IPS-18a (cell line): ENCODE measurements at regions not wholly inside any gene's neighbourhood (a gene's known extent, or its start where the extent isn't known, plus 50 kb on each side); places are given as distances from the start of the nearest gene placed in this dataset.

Experiments
- H3K27ac ChIP-seq: one replicate; pipeline ENCODE4 v1.5.1; 2013; ENCODE audit warnings: low read length
- H3K27me3 ChIP-seq: one replicate; pipeline ENCODE4 v1.6.1; 2013; ENCODE audit warnings: mild to moderate bottlenecking, low read length; ENCODE audit not compliant: control insufficient read depth, insufficient read depth
- H3K36me3 ChIP-seq: one replicate; pipeline ENCODE4 v1.6.1; 2013; ENCODE audit warnings: low read depth, low read length; ENCODE audit not compliant: control insufficient read depth
- H3K4me1 ChIP-seq: one replicate; pipeline ENCODE4 v1.6.1; 2013; ENCODE audit warnings: low read depth, low read length; ENCODE audit not compliant: control insufficient read depth
- H3K4me3 ChIP-seq: one replicate; pipeline ENCODE4 v1.5.1; 2013; ENCODE audit warnings: low read length
- H3K9ac ChIP-seq: one replicate; pipeline ENCODE4 v1.6.1; 2013; ENCODE audit warnings: mild to moderate bottlenecking, low read length, moderate library complexity
- H3K9me3 ChIP-seq: one replicate; pipeline ENCODE4 v1.6.1; 2013; ENCODE audit warnings: low read depth, low read length; ENCODE audit not compliant: control insufficient read depth

- no peaks in the 10 kb centered on the region for H3K27me3 ChIP-seq
- H3K4me3 ChIP-seq: no peak overlapping the region
- no peaks in the 10 kb centered on the region for H3K9me3 ChIP-seq
- H3K36me3 ChIP-seq: no peaks in the 10 kb centered on the region
- no peak overlapping the region for H3K9ac ChIP-seq
- peaks cover 15% of the 10 kb centered on the region for H3K4me1 ChIP-seq
- H3K27ac ChIP-seq: no peak overlapping the region
Observed at GRCh38 chr18:78771496-78772359, 207.9 kb upstream of the SALL3 start.

GRCh38 chr18:78772360-78773302 is 207.0 kb upstream of the SALL3 start:
- Histone ChIP-seq H3K9ac (no peak overlapping the region), H3K9me3 (no peaks in the 10 kb centered on the region), H3K4me1 (peaks cover 15% of the 10 kb centered on the region), H3K27me3 (no peaks in the 10 kb centered on the region), H3K36me3 (no peaks in the 10 kb centered on the region), H3K4me3 (no peak overlapping the region), H3K27ac (no peak overlapping the region)

DNA sequence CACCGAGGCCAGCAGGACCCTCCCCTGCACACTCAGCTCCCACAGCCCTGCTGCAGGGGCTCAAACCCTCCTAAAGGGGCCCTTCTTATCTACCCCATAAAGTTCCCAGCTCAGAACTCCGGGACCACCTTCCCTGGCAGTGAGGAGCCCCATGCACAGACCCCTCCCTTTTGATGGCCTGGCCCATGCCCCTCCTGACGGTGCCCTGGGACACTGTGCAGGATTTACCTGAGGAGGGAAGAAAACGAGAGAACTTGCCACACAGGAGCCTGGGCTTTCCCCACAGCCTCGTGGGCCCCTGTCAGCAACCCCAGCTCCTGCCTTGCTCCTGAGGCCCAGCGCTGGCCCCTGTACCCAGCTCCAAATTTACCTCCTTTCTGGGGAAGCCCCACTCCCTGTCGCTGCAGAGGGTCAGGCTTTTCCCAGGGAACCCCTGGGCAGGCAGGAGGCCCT is 206.3 kb upstream of the SALL3 start:
- Histone ChIP-seq H3K9ac (no peak overlapping the region), H3K9me3 (no peaks in the 10 kb centered on the region), H3K4me3 (no peak overlapping the region), H3K27me3 (no peaks in the 10 kb centered on the region), H3K4me1 (peaks cover 15% of the 10 kb centered on the region), H3K27ac (no peak overlapping the region), H3K36me3 (no peaks in the 10 kb centered on the region)

- Histone ChIP-seq H3K27me3 (no peaks in the 10 kb centered on the region), H3K4me1 (peaks cover 12% of the 10 kb centered on the region), H3K4me3 (no peak overlapping the region), H3K9ac (no peak overlapping the region), H3K36me3 (no peaks in the 10 kb centered on the region), H3K27ac (no peak overlapping the region), H3K9me3 (no peaks in the 10 kb centered on the region)
Observed at GRCh38 chr18:78773819-78774218, 205.8 kb upstream of the SALL3 start.

GRCh38 chr18:78774741-78775141 is 204.9 kb upstream of the SALL3 start:
- Histone ChIP-seq H3K27ac (no peak overlapping the region), H3K4me3 (no peak overlapping the region), H3K9ac (no peak overlapping the region)

DNA sequence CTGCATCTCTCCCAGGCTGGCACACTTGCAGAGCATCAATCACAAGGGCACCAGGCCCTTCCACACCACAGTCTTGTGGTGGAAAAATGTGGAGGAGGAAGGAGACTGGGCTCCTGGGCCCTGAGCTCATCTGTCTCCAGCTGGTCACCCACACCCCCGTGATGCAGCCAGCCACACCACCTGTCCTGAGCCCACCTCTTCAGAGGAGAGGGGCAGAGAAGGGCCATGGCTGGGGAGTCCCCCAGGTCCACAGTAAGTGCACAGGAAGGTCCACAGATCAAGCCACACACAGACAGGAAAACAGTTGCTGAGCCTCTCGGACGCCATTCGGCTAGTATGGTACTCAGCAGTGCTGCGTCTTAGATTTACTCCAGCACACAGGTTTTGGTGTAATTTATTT is 203.5 kb upstream of the SALL3 start:
- Histone ChIP-seq H3K4me3 (no peak overlapping the region), H3K36me3 (no peaks in the 10 kb centered on the region), H3K27me3 (no peaks in the 10 kb centered on the region), H3K9ac (no peak overlapping the region), H3K4me1 (no peaks in the 10 kb centered on the region), H3K27ac (no peak overlapping the region), H3K9me3 (no peaks in the 10 kb centered on the region)

More at GRCh38 chr18:78774741-78775141, 204.9 kb upstream of the SALL3 start:
- Histone ChIP-seq H3K36me3 (no peaks in the 10 kb centered on the region), H3K9me3 (no peaks in the 10 kb centered on the region), H3K27me3 (no peaks in the 10 kb centered on the region), H3K4me1 (peaks cover 4% of the 10 kb centered on the region)

DNA sequence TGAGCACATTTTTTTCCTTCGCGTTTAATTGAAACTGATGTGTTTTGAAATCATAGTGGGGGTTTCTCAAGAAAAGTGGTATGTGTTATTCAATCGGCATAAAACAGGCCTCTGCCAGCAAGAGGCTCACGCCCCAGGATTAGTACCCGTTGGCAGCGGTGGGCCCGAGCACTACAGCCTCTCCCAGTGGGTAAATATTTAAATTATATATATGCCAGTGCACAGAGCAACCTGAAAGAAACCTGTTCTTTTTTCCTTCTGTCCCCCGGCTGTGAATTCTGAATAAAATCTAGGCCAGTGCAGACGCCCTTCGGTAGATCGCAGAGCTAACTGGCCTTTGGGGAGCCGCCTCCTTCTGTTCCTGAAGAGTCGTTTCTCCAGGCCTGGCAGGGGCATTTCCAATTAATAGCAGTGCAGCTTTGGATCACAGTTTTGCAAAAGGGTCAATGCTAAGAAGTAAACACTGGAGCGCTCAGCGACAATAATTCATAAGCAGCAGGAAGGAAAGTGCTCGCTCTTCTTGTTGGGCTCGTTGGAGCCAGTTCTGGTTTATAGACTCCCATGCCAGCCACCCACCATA is 202.8 kb upstream of the SALL3 start:
- H3K36me3 ChIP-seq: no peaks in the 10 kb centered on the region
- no peak overlapping the region for H3K4me3 ChIP-seq
- H3K9me3 ChIP-seq: no peaks in the 10 kb centered on the region
- no peak overlapping the region for H3K9ac ChIP-seq
- no peaks in the 10 kb centered on the region for H3K4me1 ChIP-seq
- no peaks in the 10 kb centered on the region for H3K27me3 ChIP-seq
- H3K27ac ChIP-seq: no peak overlapping the region

GRCh38 chr18:78777992-78778391 is 201.6 kb upstream of the SALL3 start:
- H3K27ac ChIP-seq: no peak overlapping the region
- H3K4me1 ChIP-seq: no peaks in the 10 kb centered on the region
- no peak overlapping the region for H3K4me3 ChIP-seq
- H3K27me3 ChIP-seq: no peaks in the 10 kb centered on the region
- no peaks in the 10 kb centered on the region for H3K9me3 ChIP-seq
- no peaks in the 10 kb centered on the region for H3K36me3 ChIP-seq
- H3K9ac ChIP-seq: no peak overlapping the region

GRCh38 chr18:78778651-78779050 is 201.0 kb upstream of the SALL3 start:
- Histone ChIP-seq H3K4me1 (no peaks in the 10 kb centered on the region), H3K36me3 (no peaks in the 10 kb centered on the region), H3K9ac (no peak overlapping the region), H3K4me3 (no peak overlapping the region), H3K9me3 (no peaks in the 10 kb centered on the region), H3K27ac (no peak overlapping the region), H3K27me3 (no peaks in the 10 kb centered on the region)

DNA sequence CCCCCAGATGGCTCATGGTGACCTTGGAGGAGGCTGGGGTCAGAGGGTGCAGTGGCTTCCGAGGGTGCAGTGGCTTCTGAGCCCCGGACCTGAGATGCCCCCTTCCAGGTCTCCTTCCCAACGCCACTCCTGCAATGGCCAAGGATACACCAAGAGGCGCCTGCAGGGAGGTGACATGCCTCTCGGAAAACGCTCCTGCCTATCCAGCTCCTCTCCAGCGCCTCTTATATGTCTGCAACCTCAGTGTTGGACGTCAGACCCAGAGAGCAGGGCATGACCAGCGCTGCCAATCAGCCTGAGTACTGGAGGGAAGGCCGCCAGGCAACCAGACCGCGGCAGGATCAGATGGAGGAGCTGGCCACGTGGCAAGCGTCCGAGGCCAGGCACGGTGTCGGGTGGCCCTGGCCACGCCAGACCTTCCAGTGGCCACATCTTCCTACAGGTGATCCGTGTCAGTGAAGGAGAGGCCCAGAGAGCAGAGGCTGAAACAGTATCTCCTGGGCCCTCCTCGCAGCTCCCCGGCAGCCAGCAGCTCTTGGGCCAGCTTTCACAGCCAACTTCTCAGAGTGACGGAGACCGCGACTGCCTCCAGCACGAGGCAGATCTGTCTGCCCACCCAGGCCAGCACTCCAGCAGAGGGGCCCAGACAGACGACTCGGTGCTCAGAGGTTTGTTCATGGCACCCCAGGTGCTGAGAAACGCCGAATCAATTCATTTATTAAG is 199.5 kb upstream of the SALL3 start:
- no peaks in the 10 kb centered on the region for H3K27me3 ChIP-seq
- H3K36me3 ChIP-seq: no peaks in the 10 kb centered on the region
- no peak overlapping the region for H3K4me3 ChIP-seq
- H3K27ac ChIP-seq: no peak overlapping the region
- no peaks in the 10 kb centered on the region for H3K9me3 ChIP-seq
- no peaks in the 10 kb centered on the region for H3K4me1 ChIP-seq
- no peak overlapping the region for H3K9ac ChIP-seq
